GM18502 (cell line): ENCODE measurements at regions not wholly inside any gene's neighbourhood (a gene's known extent, or its start where the extent isn't known, plus 50 kb on each side); places are given as distances from the start of the nearest gene placed in this dataset.
"Not testable (repeated sequence)": the region's sequence is repeated elsewhere in the genome, so short reads cannot be mapped to it uniquely, and the experiment has no call there.

Source experiments
- ATAC-seq: cut with Tn5 transposase; IDR thresholded peaks from one replicate; pipeline ENCODE4 v1.9.1; 2021; ENCODE audit warnings: mild to moderate bottlenecking; ENCODE audit not compliant: unreplicated experiment, poor library complexity

- ATAC-seq, result no peak
Measured at GRCh38 chr13:38012096-38012495, 142.5 kb upstream of the TRPC4 start.

GRCh38 chr13:38008636-38009035 lies 139.1 kb upstream of the TRPC4 start:
- no peak for ATAC-seq

GRCh38 chr13:38002606-38003005 lies 133.0 kb upstream of the TRPC4 start:
- no peak for ATAC-seq

- ATAC-seq, result no peak
Measured at GRCh38 chr13:37997641-37998040, 128.1 kb upstream of the TRPC4 start.

GRCh38 chr13:37995092-37995491 lies 125.5 kb upstream of the TRPC4 start:
- no peak for ATAC-seq

GRCh38 chr13:37986811-37987210 lies 117.2 kb upstream of the TRPC4 start:
- ATAC-seq, result no peak

GRCh38 chr13:37985281-37985680 lies 115.7 kb upstream of the TRPC4 start:
- ATAC-seq, result no peak

GRCh38 chr13:37984357-37984756 lies 114.8 kb upstream of the TRPC4 start:
- ATAC-seq, result no peak

GRCh38 chr13:37981932-37982331 lies 112.4 kb upstream of the TRPC4 start:
- ATAC-seq, result no peak

- ATAC-seq, result no peak
Measured at GRCh38 chr13:37978680-37979079, 109.1 kb upstream of the TRPC4 start.

GRCh38 chr13:37968555-37968954 lies 99.0 kb upstream of the TRPC4 start:
- ATAC-seq, result no peak

GRCh38 chr13:37966266-37966665 lies 96.7 kb upstream of the TRPC4 start:
- no peak for ATAC-seq

GRCh38 chr13:37960427-37960826 lies 90.9 kb upstream of the TRPC4 start:
- ATAC-seq, result no peak

GRCh38 chr13:37959284-37959683 lies 89.7 kb upstream of the TRPC4 start:
- ATAC-seq, result no peak

GRCh38 chr13:37956536-37956935 lies 87.0 kb upstream of the TRPC4 start:
- no peak for ATAC-seq

- not testable (repeated sequence) for ATAC-seq
Measured at GRCh38 chr13:37954597-37954996, 85.0 kb upstream of the TRPC4 start.

- ATAC-seq, result no peak
Measured at GRCh38 chr13:37954191-37954590, 84.6 kb upstream of the TRPC4 start.

GRCh38 chr13:37953696-37954095 lies 84.1 kb upstream of the TRPC4 start:
- ATAC-seq, result no peak

- ATAC-seq, result no peak
Measured at GRCh38 chr13:37950016-37950415, 80.4 kb upstream of the TRPC4 start.

- no peak for ATAC-seq
Measured at GRCh38 chr13:37947419-37948140, 78.0 kb upstream of the TRPC4 start.

GRCh38 chr13:37945651-37946575 lies 76.3 kb upstream of the TRPC4 start:
- ATAC-seq, result no peak
